ENCODE measurements at regions not wholly inside any gene's neighbourhood (a gene's known extent, or its start where the extent isn't known, plus 50 kb on each side); places are given as distances from the start of the nearest gene placed in this dataset.
"Not testable (repeated sequence)": the region's sequence is repeated elsewhere in the genome, so short reads cannot be mapped to it uniquely, and the experiment has no call there.

DNA sequence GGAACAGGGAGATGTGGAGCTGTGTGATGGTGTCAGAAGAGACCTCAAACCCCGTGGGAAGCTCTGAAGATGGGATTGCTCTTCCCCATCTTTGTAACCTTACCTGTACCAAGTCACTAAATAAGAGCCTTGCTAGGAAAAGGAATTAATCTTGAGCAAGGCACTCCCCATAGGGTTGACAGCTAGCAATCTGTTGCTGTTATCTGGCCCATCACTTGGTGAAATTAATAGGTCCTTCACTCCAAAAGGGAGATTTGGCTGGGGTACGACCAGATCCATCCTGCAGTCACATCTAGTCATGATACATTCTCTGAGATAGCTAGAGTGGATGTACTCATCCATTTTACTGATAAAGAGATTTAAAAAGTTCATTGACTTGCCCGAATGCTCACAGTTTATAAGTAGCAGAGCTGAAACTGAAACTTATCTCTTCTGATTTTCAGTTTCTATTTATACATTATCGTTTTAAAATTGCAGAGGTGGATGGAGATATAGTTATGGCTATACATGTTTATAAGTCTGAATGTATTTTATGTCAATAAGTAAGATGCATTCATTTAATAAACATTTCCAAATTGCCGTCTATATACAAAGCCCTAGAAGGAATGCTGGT is 299.1 kb upstream of the MCTP2 start:
- DNase-seq = no peak

DNA sequence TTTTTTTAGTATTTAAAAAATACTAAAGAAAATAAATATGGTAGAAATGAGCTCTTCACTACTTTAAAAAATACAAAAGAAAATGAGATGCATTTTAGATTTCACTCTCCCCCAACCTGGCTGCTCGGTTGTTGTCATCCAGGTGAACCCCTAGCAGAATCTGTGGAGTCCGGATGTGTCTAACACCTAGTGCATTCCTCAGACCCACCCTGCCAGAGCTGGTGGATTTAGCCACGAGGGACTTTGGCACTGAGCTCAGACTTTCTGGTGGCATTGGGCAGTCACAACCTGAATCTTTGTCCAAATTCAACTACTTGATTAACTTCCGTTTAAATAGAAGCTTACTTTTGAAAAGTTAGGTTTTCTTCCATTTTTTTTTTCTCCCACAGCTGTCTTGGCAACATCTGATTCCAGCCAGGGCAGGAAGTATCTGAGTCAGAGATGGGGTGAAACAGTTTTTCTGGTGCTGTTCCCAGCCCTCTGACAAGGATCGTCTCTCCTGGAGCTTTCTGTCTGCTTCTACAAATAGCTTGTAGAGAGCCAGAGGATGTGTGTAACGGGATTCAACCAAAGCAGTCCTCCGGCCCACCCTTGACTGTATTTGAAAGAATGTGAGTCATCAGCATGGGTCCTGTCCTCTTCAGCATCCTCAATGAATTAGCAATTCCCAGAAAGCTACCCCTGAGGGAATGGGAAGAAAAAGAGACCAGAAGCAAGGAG is 301.8 kb upstream of the MCTP2 start:
- DNase-seq = no peak

DNA sequence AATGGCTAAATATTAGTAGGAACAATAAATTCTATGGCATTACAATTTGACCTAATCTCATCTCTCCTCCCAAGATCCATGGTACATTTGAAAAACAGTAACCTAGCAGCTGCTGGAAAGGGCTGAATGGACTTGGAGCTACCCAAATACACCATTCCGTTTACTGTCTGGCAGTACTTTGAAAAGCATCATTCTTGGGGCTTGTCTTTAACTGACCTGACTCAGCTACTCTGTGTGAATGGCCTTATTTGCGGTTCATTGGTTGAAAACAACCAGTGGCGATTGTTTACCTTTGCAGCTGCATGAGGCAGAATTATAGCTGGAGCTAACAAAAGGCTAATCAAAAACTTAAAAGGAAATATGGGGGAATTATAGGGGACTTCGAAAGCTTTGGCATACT is 311.2 kb upstream of the MCTP2 start:
- no peak for DNase-seq

DNA sequence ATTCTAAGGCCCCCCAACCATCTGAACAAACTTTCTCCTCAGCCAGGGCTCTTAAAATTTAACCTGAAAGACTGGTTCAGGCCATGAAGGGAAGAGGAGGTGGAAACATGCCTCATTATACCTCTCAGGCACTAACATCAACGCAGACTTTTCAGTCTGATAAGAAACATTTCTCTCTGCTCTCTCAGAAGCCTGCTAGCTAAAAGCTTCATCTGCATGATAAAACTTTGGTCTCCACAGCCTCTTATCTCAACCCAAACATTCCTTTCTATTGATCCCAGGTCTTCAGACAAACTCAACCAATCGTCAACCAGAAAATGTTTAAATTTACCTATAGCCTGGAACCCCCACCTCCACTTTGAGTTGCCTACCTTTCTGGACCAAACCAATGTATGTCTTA is 312.6 kb upstream of the MCTP2 start:
- DNase-seq = not testable (repeated sequence)

DNA sequence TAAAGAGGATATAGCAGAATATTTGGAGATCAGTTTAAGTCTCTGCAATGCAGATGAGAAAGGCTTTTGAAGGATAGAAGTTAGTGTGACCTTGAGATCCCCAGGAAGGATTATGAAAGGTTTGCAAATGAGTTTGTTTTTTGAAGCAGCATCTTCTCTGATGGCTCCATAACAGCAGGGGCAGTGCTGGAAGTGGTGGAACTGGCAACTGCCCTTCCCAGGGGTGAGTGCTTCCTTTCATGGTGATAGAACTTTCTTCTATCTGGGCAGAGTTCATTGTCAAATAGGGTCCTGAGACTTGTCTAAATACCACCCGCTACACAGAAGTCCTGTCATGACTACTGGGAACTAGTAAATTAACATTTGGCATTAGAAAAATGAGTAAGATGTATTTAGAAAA is 314.2 kb upstream of the MCTP2 start:
- DNase-seq = no peak

DNA sequence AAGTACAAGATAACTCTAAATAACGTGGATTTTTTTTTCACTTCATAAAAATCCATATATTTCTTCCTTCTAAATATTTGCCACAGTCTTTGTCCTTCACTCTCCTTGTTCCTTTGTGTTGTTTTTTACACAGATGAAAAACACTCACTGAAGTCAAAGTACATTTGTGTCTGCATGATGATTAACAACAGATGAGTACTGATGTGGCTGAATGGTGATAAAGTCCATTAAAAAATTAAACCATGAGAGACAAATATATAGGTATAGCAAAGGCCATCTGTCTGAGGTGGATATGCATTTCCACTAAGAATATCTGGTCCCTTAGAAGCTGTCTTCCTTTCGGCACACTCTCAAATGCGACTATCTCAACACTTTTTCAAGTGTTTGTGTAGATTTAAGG is 317.5 kb upstream of the MCTP2 start:
- DNase-seq = no peak

DNA sequence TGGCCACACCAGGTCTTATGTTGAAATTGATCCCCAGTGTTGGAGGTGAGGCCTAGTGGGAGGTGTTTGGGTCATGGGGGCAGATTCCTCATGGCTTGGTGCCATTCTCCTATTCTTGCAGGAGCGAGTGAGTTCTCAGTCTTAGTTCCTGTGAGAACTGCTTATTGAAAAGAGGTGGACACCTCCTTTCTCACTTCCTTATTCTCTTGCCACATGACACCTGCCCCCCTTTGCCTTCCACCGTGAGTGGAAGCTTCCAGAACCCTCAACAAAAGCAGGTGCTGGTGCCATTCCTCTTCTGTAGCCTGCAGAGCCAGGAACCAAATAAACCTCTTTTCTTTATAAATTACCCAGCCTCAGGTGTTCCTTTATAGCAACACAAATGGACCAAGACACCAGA is 318.1 kb upstream of the MCTP2 start:
- no peak for DNase-seq

DNA sequence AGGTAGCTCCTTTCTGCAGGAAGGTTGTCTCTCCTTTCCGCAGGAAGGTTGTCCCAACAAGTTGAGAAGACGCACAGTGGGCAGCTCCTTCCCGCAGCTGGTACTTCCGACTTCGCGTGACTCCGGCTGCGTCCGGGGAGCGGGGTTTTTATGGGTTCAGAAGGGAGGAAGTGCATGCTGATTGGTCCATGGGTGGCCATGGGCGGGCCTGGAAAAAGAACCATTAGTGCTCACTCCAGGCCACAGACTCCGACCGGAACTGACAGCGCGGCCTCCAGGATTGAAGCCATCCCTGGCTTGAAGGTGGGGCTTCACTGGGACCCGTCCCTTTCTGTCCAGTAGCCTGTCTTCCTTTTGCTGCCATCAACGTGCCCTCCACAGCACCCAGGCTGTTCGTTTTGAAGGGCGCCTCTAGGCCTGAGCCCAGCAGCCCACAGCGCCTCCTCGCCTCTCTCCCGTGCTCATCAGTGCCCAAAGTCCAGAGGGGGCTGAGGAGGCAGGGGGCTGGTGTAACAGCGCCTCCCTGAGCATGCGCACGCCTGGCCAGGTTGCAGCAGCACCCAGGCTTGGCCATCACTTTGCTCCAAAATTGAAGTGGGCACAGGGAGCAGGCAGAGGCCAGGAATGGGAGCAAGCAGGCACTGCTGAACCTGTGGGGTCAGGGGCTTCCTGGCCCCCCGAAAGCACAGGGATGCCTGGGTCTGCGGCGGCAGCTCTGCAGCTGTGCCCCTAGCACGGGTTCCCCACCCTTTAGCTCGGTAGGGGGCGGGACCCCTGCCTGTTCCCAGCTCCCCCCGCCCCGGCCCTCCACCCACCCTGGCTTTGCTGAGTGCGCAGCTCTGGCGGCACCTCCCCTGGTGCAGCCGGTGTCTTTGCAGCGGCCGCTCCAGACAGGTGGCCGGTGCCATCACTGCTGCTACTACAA is 330.6 kb upstream of the MCTP2 start:
- DNase-seq = no peak

DNA sequence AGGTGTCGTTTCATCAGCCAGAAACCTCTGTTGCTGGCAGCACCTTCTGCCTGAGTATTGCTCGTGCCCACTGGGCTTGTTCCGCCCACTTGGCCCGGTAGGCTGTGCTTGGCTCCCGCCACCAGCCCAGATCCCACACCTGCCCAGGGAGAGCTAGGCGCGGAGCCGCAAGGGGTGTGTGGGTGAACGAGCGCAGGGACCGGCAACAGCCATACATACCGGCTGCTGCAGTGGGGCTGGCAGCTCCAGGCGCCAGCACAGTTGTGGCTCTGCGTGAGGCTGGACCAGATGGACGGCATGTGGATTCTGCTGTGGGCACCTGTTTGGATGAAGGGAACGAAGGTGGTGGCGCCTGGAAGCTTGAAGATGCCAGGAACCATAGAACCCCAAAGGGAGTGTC is 331.5 kb upstream of the MCTP2 start:
- no peak for DNase-seq

DNA sequence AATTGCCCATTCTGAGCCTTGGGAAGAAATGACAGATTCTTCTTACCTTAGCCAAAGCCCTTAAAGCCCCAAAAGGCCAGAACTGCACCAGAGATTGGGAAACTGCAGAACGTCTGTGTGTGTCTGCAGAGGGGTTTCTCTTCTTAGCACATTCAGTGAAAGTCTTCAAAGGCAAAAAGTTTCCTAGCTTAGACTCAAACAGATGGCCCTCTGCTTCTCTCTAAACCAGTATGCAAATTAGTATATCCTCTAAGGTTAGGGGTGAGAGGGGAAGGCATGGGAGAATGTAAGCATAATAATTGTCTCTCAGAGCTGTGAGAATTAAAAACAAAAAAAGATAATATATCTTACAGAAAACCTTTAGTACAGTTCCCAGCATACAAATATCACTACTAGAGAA is 334.0 kb upstream of the MCTP2 start:
- DNase-seq = no peak

DNA sequence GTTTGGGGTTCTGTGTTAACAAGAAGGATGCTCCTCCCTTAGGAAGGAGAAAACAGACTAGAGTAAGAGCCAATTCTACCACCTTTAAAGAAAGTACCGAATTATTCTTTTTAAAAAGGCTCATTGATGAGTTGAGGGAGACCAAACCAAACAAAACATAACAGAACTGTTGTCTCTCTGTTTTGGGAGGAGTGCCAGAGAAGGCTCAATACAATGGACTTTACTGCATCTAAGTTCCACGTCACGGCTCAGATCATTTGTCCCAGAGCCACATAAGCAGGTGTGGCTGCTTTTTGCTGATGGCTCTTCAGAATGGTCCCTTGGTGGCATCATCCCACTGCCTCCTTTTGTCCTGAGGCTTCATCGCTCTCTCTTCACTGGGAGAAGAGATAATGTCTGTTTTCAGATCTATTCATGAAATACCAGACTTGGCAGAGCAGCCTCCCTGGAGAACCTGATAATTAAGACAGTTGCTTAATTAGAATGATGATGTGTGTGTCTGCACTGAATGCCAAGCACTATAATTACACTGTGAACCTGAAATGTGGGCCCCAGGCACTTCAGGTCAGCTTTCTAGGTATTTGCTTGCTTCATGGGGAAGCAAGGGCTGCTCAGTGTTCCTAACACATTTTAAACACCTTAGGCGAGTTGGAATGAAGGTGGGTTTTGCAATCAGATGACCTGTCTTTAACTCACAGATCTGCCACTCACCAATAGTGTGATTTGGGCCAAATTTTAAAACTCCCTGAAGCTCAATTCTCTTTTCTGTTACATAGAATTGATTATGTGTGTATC is 335.2 kb upstream of the MCTP2 start:
- no peak for DNase-seq

DNA sequence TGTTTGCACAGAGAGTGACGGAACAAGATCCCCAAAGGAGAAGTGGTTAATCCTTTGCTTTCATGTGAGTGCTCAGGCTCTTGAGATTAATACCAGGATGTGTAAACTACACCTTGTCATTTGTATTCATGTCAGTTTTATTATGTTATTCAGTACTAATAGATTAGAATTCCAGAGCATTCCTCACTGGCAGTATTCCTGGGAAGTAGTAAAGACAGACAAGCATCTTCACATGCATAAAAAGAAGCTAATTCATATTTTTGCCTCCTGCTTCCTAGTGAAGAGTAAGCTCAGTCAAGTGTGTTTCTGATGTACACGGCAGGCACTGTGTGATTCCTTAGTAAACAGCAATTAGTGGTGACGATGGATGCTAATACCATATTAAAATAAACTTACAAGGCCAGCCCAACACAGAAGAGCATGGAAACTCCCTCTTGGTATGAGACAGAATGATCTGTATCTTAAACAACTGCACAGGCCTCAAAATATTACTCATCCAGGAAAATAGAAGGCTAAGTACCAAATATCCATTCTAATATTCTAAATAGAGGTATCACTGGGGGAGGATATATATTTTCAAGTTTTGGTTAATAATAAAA is 336.8 kb upstream of the MCTP2 start:
- no peak for DNase-seq

DNA sequence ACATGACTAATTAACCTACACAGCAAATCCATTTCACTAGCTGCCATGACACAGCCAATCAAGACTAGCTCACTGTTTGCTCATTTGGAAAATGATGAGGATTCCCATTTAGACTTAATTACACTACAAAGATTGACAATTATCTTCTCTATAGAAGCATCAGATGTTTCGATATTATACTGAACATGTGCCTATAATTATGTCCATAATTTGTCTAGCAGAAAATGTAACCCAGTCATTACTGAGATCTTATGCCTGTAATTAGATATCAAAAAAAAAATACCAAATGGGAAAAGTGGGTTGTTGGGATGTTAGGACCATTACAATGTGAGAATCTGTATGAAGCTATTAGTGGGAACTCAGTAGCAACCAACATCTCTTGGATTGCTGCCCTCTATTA is 344.2 kb upstream of the MCTP2 start:
- no peak for DNase-seq

DNA sequence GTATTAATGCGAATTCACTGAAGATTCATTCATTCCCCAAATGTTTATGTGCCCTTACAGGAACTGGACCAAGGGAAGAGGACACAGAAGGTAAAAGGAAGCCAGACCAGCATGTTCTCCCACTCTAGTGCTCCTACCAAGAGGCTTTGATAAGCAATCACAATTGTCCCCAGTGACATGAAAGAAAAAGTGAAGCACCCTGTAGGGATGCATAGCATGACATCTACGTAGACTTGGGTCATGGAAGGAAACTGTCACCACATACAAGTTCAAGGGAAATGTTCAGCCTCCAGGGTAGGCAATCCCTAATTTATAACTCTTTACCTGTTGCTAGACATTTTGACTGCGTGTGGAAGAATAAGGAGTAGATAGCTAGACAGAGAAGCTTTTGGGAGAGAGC is 348.6 kb upstream of the MCTP2 start:
- no peak for DNase-seq

DNA sequence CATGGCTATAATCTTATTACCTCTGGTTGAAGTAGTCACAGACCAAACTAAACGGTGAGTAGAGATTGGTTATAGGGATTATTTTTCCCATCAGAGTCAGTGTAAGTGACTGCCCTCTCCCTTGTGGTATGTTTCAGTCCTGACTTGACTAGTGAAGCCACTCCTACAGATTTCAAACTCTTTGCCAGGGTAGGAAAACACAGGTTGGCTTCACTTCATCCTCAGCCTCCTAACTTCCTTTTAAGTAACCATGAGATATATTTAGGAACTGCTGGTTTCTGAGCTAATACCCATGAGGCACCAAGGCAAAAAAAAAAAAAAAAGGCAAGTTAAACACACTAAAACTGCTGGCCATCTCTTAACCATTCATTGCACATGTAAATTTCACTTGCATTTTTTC is 349.2 kb upstream of the MCTP2 start:
- no peak for DNase-seq

DNA sequence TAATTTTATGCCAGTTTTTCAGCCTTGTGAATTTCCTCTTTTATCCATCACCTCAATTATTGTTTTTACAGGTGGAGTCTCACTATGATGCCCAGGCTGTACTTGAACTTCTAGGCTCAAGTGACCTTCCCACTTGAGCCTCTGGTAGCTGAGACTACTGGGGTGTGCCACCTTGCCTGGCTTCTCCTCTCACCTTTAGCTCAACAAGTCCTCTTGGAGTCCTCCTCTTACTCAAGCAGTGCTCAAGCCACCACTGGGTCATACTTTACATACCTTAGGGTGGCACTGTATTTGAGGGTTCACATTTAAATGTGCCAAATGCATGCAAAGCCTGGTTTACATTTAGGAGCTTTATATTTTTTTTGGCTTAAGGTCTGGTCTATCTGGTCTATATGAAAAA is 350.1 kb upstream of the MCTP2 start:
- DNase-seq = no peak

DNA sequence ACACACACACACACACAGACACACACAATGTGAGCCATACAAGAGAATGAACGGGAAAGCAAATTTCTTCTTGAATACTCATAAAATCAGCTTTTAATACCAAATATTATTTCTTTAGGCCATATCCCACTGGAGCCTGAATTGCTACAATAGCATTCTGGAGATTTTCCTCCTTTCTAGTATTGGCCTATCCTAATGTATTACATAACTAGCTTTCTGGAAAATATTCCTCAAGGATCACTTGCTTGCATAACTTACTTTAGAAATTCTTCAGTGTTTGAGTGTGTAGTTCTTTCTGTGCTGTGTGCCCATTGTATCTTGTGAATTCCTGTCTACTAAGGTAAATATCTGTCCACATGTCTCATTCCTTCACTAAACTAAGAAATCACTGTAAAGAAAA is 351.0 kb upstream of the MCTP2 start:
- DNase-seq = no peak

DNA sequence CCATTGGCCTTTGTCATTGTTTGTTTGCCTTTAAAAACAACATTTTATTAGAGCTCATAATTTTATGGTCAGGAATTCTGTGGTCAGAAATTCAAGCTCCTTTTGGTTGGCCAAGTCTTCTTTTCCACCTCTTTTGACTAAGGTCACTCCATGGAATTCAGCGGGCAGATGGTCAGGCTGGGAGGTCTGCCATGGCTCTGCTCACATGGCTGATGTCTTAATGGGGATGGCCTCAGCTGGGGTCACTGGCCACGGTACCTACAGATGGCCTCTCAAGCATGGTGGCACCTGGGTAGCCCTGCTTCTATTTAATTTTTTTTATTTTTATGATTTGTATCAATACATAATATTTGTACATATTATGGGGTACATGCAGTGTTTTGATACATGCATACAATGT is 360.8 kb upstream of the MCTP2 start:
- no peak for DNase-seq

DNA sequence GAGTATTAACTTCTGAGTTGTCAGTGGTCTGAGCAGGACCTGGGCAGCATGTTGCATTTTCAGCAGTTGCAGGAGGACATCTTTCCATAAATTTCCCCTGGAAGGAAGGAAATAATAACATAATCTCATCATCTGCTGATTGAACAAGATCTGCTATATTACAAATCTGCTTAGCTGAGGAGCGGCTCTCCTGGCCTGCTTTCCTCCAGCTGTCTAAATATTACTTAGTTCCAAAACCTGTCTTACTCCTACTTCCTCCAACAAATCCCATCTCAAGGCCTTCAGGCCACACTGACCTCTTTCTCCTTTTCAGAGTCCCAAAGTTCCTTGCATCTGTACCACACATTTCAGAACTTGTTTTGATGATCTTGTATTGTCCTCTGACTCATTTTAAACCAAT is 364.4 kb upstream of the MCTP2 start:
- no peak for DNase-seq

DNA sequence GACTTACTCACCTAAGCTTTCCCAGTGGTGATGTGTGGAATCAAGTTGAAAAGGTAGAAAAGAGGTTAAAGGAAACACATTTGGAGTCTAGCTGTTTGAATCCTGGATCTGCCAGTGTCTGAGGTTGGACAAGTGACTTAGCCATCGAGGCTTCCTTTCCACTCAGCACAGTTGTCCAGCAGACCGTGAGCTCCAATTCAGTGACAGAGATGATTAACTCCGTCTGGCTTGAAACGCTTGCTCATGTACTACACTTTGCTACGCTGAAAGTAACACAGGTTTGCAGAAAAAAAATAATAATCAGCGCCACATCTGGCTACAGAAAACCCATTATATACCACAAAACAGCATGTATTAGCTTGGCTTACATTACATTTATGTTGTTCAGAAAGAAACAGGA is 364.9 kb upstream of the MCTP2 start:
- no peak for DNase-seq

DNA sequence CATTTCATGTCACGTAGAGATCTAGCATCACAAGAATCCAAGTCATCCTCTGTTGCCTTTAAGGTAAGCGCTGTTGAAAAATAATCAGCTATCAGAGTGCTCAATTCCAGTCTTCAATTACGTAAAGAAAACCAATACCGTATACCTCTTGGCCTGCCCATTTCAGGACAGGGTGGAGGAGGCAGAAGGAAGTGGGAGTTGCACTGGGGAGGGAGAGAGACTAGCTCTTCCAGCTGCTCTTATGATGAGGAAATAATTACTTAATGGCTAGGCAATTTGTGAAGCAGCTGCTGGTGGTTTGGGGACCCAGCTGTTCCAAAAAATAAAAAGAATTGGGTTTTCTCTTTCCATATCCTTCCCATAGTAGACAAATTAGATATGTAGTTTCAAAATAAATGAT is 365.8 kb upstream of the MCTP2 start:
- DNase-seq = no peak

DNA sequence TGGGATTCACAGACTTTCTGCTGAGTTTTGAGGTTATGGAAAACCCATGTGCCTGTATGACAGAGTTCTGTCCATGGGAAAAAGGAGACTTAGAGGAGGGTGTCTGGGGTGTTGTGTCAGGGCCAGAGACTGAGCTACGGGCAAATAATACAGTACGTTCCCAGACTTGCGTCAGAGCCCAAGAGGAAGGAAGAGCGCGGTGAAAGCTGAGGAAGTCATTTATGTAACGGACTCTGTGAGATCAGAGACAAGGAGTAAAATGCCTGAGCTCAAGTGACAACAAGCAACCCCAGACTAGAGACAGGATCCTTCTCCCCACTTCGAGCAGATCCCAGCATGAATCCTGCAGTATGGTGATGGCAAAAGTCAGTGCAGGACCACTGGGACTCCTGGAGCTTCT is 368.6 kb upstream of the MCTP2 start:
- no peak for DNase-seq
